Astrocyte (in vitro differentiated cells and primary cell): ENCODE measurements at regions not wholly inside any gene's neighbourhood (a gene's known extent, or its start where the extent isn't known, plus 50 kb on each side); places are given as distances from the start of the nearest gene placed in this dataset.
"Not testable (repeated sequence)": the region's sequence is repeated elsewhere in the genome, so short reads cannot be mapped to it uniquely, and the experiment has no call there.

ENCODE experiments used
- DNase-seq: peaks from one replicate; pipeline ENCODE4 v3.0.0-alpha.2; 2010; ENCODE audit warnings: low read depth
- FAIRE-seq: peaks from 2 replicates; lab custom pipeline; 2011; peaks lifted over from hg19 to GRCh38; lab: Jason Lieb, UNC
- H2AFZ ChIP-seq: 2 replicates; pipeline ENCODE4 v1.6.0; 2012; ENCODE audit warnings: low read depth, low read length, inconsistent platforms
- H3K27ac ChIP-seq: 2 replicates; pipeline ENCODE4 v1.5.1; 2011; ENCODE audit warnings: low read depth, low read length, inconsistent platforms
- H3K27me3 ChIP-seq: 2 replicates; pipeline ENCODE4 v1.6.0; 2011; ENCODE audit warnings: low read length, inconsistent platforms; ENCODE audit not compliant: insufficient read depth
- H3K36me3 ChIP-seq: 2 replicates; pipeline ENCODE4 v1.5.1; 2011; ENCODE audit warnings: low read length, inconsistent platforms; ENCODE audit not compliant: insufficient read depth
- H3K4me1 ChIP-seq: 2 replicates; pipeline ENCODE4 v1.5.1; 2011; ENCODE audit warnings: low read length, inconsistent platforms; ENCODE audit not compliant: insufficient read depth
- H3K4me2 ChIP-seq: 2 replicates; pipeline ENCODE4 v1.6.0; 2012; ENCODE audit warnings: low read length, inconsistent platforms
- H3K4me3 ChIP-seq: 2 replicates; pipeline ENCODE4 v1.5.1; 2011; ENCODE audit warnings: low read depth, mild to moderate bottlenecking, low read length, inconsistent platforms; ENCODE audit not compliant: insufficient read depth
- H3K79me2 ChIP-seq: 2 replicates; pipeline ENCODE4 v1.6.0; 2012; ENCODE audit warnings: mild to moderate bottlenecking, low read length, inconsistent platforms; ENCODE audit not compliant: insufficient read depth
- H3K9ac ChIP-seq: 2 replicates; pipeline ENCODE4 v1.6.0; 2012; ENCODE audit warnings: mild to moderate bottlenecking, low read length, inconsistent platforms
- H3K9me3 ChIP-seq: 2 replicates; pipeline ENCODE4 v1.5.1; 2012; ENCODE audit warnings: low read depth, mild to moderate bottlenecking, low read length, inconsistent platforms; ENCODE audit not compliant: insufficient read depth
- H4K20me1 ChIP-seq: 2 replicates; pipeline ENCODE4 v1.6.0; 2012; ENCODE audit warnings: low read length, inconsistent platforms; ENCODE audit not compliant: insufficient read depth
- H3K27ac Mint-ChIP-seq: one replicate; pipeline ENCODE4 v1.8.0; 2021; ENCODE audit warnings: mild to moderate bottlenecking, mixed read lengths; ENCODE audit not compliant: unreplicated experiment
- H3K27me3 Mint-ChIP-seq: one replicate; pipeline ENCODE4 v1.8.0; 2021; ENCODE audit warnings: low read depth, mixed read lengths; ENCODE audit not compliant: unreplicated experiment
- H3K36me3 Mint-ChIP-seq: one replicate; pipeline ENCODE4 v1.8.0; 2021; ENCODE audit warnings: low read depth, mixed read lengths; ENCODE audit not compliant: unreplicated experiment
- H3K4me1 Mint-ChIP-seq: one replicate; pipeline ENCODE4 v1.8.0; 2021; ENCODE audit warnings: low read depth, mixed read lengths; ENCODE audit not compliant: unreplicated experiment
- H3K4me3 Mint-ChIP-seq: one replicate; pipeline ENCODE4 v1.8.0; 2021; ENCODE audit warnings: mild to moderate bottlenecking, moderate library complexity, mixed read lengths; ENCODE audit not compliant: unreplicated experiment
- H3K9me3 Mint-ChIP-seq: one replicate; pipeline ENCODE4 v1.8.0; 2021; ENCODE audit warnings: mild to moderate bottlenecking, mixed read lengths; ENCODE audit not compliant: unreplicated experiment
- CTCF ChIP-seq: IDR thresholded peaks from 2 replicates; pipeline ENCODE4 v1.5.1; 2011; ENCODE audit warnings: low read depth, mild to moderate bottlenecking, inconsistent platforms, low read length, moderate library complexity; ENCODE audit not compliant: insufficient read depth
- EZH2 ChIP-seq: IDR thresholded peaks from 2 replicates; pipeline ENCODE4 v1.6.1; 2012; ENCODE audit warnings: mild to moderate bottlenecking, low read length, inconsistent platforms; ENCODE audit not compliant: insufficient read depth

GRCh38 chr12:105444653-105445102 is 114.2 kb downstream of the C12orf75 start:
- H3K9ac ChIP-seq, result peak overlapping the region; percentile 17
- Mint-ChIP-seq H3K9me3 (peaks cover 14% of the 10 kb centered on the region), H3K27me3 (no peaks in the 10 kb centered on the region), H3K27ac (peak overlapping the region; percentile 68), H3K4me3 (no peak overlapping the region), H3K4me1 (peaks cover 32% of the 10 kb centered on the region), H3K36me3 (peaks cover 6% of the 10 kb centered on the region)
- H3K4me2 ChIP-seq, result peak overlapping the region; percentile 57
- H3K79me2 ChIP-seq, result no peaks in the 10 kb centered on the region
- H3K27ac ChIP-seq, result peak overlapping the region; percentile 64
- H2AFZ ChIP-seq, result no peak overlapping the region
- H3K4me3 ChIP-seq, result no peak overlapping the region
- DNase-seq, result peak; percentile 60
- no peaks in the 10 kb centered on the region for H3K27me3 ChIP-seq
- TF ChIP-seq EZH2, result no peak
- no peak for TF ChIP-seq CTCF
- peaks cover 25% of the 10 kb centered on the region for H3K4me1 ChIP-seq
- H4K20me1 ChIP-seq, result no peaks in the 10 kb centered on the region
- H3K9me3 ChIP-seq, result no peaks in the 10 kb centered on the region
- no peaks in the 10 kb centered on the region for H3K36me3 ChIP-seq
- peak; percentile 34 for FAIRE-seq

- Histone ChIP-seq H3K27ac (peak overlapping the region; percentile 64), H3K4me1 (peaks cover 25% of the 10 kb centered on the region), H3K27me3 (no peaks in the 10 kb centered on the region), H3K9me3 (no peaks in the 10 kb centered on the region), H3K4me3 (no peak overlapping the region), H3K79me2 (no peaks in the 10 kb centered on the region), H4K20me1 (no peaks in the 10 kb centered on the region), H3K36me3 (no peaks in the 10 kb centered on the region), H2AFZ (no peak overlapping the region), H3K9ac (peak overlapping the region; percentile 17), H3K4me2 (peak overlapping the region; percentile 57)
- Mint-ChIP-seq H3K27me3 (no peaks in the 10 kb centered on the region), H3K4me1 (peaks cover 32% of the 10 kb centered on the region), H3K4me3 (no peak overlapping the region), H3K27ac (peak overlapping the region; percentile 68), H3K36me3 (peaks cover 1% of the 10 kb centered on the region), H3K9me3 (peaks cover 8% of the 10 kb centered on the region)
- no peak for DNase-seq
- FAIRE-seq, result no peak
- no peak for TF ChIP-seq CTCF
Measured at GRCh38 chr12:105445249-105445648, 114.8 kb downstream of the C12orf75 start.

GRCh38 chr12:105445649-105446048 is 115.2 kb downstream of the C12orf75 start:
- peak overlapping the region; percentile 57 for H3K4me2 ChIP-seq
- H3K27me3 Mint-ChIP-seq, result no peaks in the 10 kb centered on the region
- no peaks in the 10 kb centered on the region for H3K36me3 Mint-ChIP-seq
- no peaks in the 10 kb centered on the region for H3K79me2 ChIP-seq
- peak overlapping the region; percentile 82 for H3K27ac Mint-ChIP-seq
- H3K9me3 Mint-ChIP-seq, result peaks cover 6% of the 10 kb centered on the region
- H3K36me3 ChIP-seq, result no peaks in the 10 kb centered on the region
- no peak for TF ChIP-seq EZH2
- TF ChIP-seq CTCF, result no peak
- FAIRE-seq (peak; percentile 83), DNase-seq (peak; percentile 91)
- H2AFZ ChIP-seq, result no peak overlapping the region
- H3K4me1 ChIP-seq, result peaks cover 26% of the 10 kb centered on the region
- H3K4me3 ChIP-seq, result no peak overlapping the region
- no peak overlapping the region for H3K4me3 Mint-ChIP-seq
- H3K9ac ChIP-seq, result peak overlapping the region; percentile 17
- H3K27ac ChIP-seq, result peak overlapping the region; percentile 64
- no peaks in the 10 kb centered on the region for H3K9me3 ChIP-seq
- no peaks in the 10 kb centered on the region for H4K20me1 ChIP-seq
- no peaks in the 10 kb centered on the region for H3K27me3 ChIP-seq
- peaks cover 34% of the 10 kb centered on the region for H3K4me1 Mint-ChIP-seq

GRCh38 chr12:105446460-105446859 is 116.0 kb downstream of the C12orf75 start:
- Histone ChIP-seq H3K27ac (peak overlapping the region; percentile 64), H3K4me1 (peaks cover 33% of the 10 kb centered on the region), H3K9ac (peak overlapping the region; percentile 17)
- H3K4me1 Mint-ChIP-seq, result peaks cover 42% of the 10 kb centered on the region
- H3K27me3 Mint-ChIP-seq, H3K4me3 ChIP-seq, H2AFZ ChIP-seq, H3K27me3 ChIP-seq, H3K36me3 Mint-ChIP-seq, H3K36me3 ChIP-seq, DNase-seq, H3K4me3 Mint-ChIP-seq, H3K4me2 ChIP-seq, H4K20me1 ChIP-seq, H3K9me3 Mint-ChIP-seq, H3K79me2 ChIP-seq, H3K9me3 ChIP-seq, FAIRE-seq: not testable (repeated sequence)
- H3K27ac Mint-ChIP-seq, result peak overlapping the region; percentile 82
